H1 (cell line): ENCODE measurements at regions not wholly inside any gene's neighbourhood (a gene's known extent, or its start where the extent isn't known, plus 50 kb on each side); places are given as distances from the start of the nearest gene placed in this dataset.

Experiments
- CTCF ChIA-PET: fragments of 300-600 bp; sonication (Branson Sonifier 250); formaldehyde crosslinking; loops from one replicate; lab custom pipeline; 2021; ENCODE audit not compliant: partially characterized antibody; lab: Charles Lee
- POLR2A ChIA-PET: fragments of 300-600 bp; sonication (Branson Sonifier 250); formaldehyde crosslinking; loops from one replicate; lab custom pipeline; 2021; ENCODE audit warnings: inconsistent platforms; ENCODE audit not compliant: partially characterized antibody; lab: Charles Lee
- DNase-seq, 2 experiments: peaks; one replicate each; pipeline versions ENCODE4 v3.0.0 to v3.0.0-alpha.2; 2010 to 2022; ENCODE audit warnings: low spot score in 2 of 2, low read depth in 1 of 2, mixed read lengths in 1 of 2
- FAIRE-seq: peaks from 2 replicates; lab custom pipeline; 2011; peaks lifted over from hg19 to GRCh38; lab: Jason Lieb, UNC
- H2AFZ ChIP-seq: 2 replicates; pipeline ENCODE4 v1.8.1; 2012; ENCODE audit warnings: low read length, inconsistent platforms
- H2AK5ac ChIP-seq: 2 replicates; pipeline ENCODE4 v1.6.1; 2013; ENCODE audit warnings: low read depth, low read length
- H2BK120ac ChIP-seq: replicated peaks from 2 replicates; pipeline ENCODE3; 2013; ENCODE audit warnings: low read depth, low read length, inconsistent platforms
- H2BK12ac ChIP-seq: 2 replicates; pipeline ENCODE4 v1.6.1; 2013; ENCODE audit warnings: low read depth, low read length
- H2BK15ac ChIP-seq: 2 replicates; pipeline ENCODE4 v1.6.1; 2013; ENCODE audit warnings: low read length
- H2BK20ac ChIP-seq: 2 replicates; pipeline ENCODE4 v1.6.1; 2013; ENCODE audit warnings: low read length
- H2BK5ac ChIP-seq: 2 replicates; pipeline ENCODE4 v1.6.1; 2013; ENCODE audit warnings: low read depth, low read length
- H3K14ac ChIP-seq: 2 replicates; pipeline ENCODE4 v1.6.1; 2013; ENCODE audit warnings: inconsistent platforms; ENCODE audit not compliant: insufficient read length
- H3K18ac ChIP-seq: 2 replicates; pipeline ENCODE4 v1.6.1; 2013; ENCODE audit warnings: low read length; ENCODE audit errors: extremely low read depth
- H3K23ac ChIP-seq: 2 replicates; pipeline ENCODE4 v1.6.1; 2013; ENCODE audit warnings: inconsistent platforms; ENCODE audit not compliant: insufficient read length
- H3K23me2 ChIP-seq: 2 replicates; pipeline ENCODE4 v1.6.1; 2013; ENCODE audit warnings: low read depth, low read length
- H3K27ac ChIP-seq: 2 replicates; pipeline ENCODE4 v1.6.1; 2011; ENCODE audit warnings: low read depth, low read length, inconsistent platforms
- H3K27me3 ChIP-seq, 4 experiments: replicated peaks in 1 of 4; 1 replicate in 1 of 4; 2 replicates in 3 of 4; pipeline versions ENCODE4 v1.6.1 to v1.8.1; 2011 to 2013; ENCODE audit warnings: low read length in 3 of 4, mild to moderate bottlenecking in 3 of 4, inconsistent platforms in 2 of 4, mixed read lengths in 2 of 4, moderate library complexity in 1 of 4; ENCODE audit not compliant: control insufficient read depth in 3 of 4, insufficient read depth in 3 of 4; ENCODE audit errors: extremely low read depth in 1 of 4
- H3K36me3 ChIP-seq, 4 experiments: 2 replicates each; pipeline versions ENCODE4 v1.6.1 to v1.8.1; 2011 to 2013; ENCODE audit warnings: mild to moderate bottlenecking in 4 of 4, low read length in 3 of 4, moderate library complexity in 2 of 4, control low read depth in 1 of 4, inconsistent platforms in 1 of 4; ENCODE audit not compliant: insufficient read depth in 4 of 4, control insufficient read depth in 2 of 4
- H3K4ac ChIP-seq: replicated peaks from 2 replicates; pipeline ENCODE3; 2013; ENCODE audit warnings: low read length, low read depth, mixed read lengths, inconsistent platforms; ENCODE audit not compliant: insufficient read length
- H3K4me1 ChIP-seq, 4 experiments: replicated peaks in 1 of 4; 1 replicate in 1 of 4; 2 replicates in 3 of 4; pipeline versions ENCODE4 v1.6.1 to v1.8.1; 2011 to 2013; ENCODE audit warnings: low read length in 3 of 4, inconsistent platforms in 2 of 4, mixed read lengths in 1 of 4; ENCODE audit not compliant: insufficient read depth in 4 of 4, control insufficient read depth in 3 of 4
- H3K4me2 ChIP-seq, 2 experiments: 2 replicates each; pipeline versions ENCODE4 v1.6.1 to v1.8.1; 2011 to 2013; ENCODE audit warnings: low read depth in 2 of 2, low read length in 2 of 2, control low read depth in 1 of 2, inconsistent platforms in 1 of 2, mild to moderate bottlenecking in 1 of 2; ENCODE audit not compliant: insufficient read depth in 1 of 2
- H3K4me3 ChIP-seq, 4 experiments: fragments of 200-600, 300-600 bp in 1 of 4; sonication (generic), shearing (Covaris generic), sonication (Bioruptor Twin) in 1 of 4; 2 replicates each; pipeline versions ENCODE4 v1.5.1 to v1.8.1; 2011 to 2016; ENCODE audit warnings: low read length in 4 of 4, low read depth in 3 of 4, control low read depth in 2 of 4, inconsistent platforms in 2 of 4, mild to moderate bottlenecking in 2 of 4, mixed read lengths in 1 of 4, moderate library complexity in 1 of 4; ENCODE audit not compliant: insufficient read depth in 2 of 4; ENCODE audit errors: extremely low read depth in 1 of 4
- H3K56ac ChIP-seq: replicated peaks from 2 replicates; pipeline ENCODE3; 2013; ENCODE audit warnings: low read depth, mild to moderate bottlenecking, mixed read lengths, low read length, inconsistent platforms; ENCODE audit not compliant: insufficient read length
- H3K79me1 ChIP-seq: 2 replicates; pipeline ENCODE4 v1.6.1; 2013; ENCODE audit warnings: low read depth, low read length, control low read depth
- H3K79me2 ChIP-seq, 2 experiments: 2 replicates each; pipeline versions ENCODE4 v1.6.1 to v1.8.1; 2012 to 2013; ENCODE audit warnings: low read length in 2 of 2, mild to moderate bottlenecking in 2 of 2, inconsistent platforms in 1 of 2; ENCODE audit not compliant: insufficient read depth in 2 of 2, control insufficient read depth in 1 of 2
- H3K9ac ChIP-seq, 4 experiments: replicated peaks in 1 of 4; 1 replicate in 1 of 4; 2 replicates in 3 of 4; pipeline versions ENCODE4 v1.6.1 to v1.8.1; 2011 to 2013; ENCODE audit warnings: low read depth in 3 of 4, low read length in 3 of 4, control low read depth in 2 of 4, mild to moderate bottlenecking in 2 of 4, moderate library complexity in 2 of 4, inconsistent platforms in 1 of 4; ENCODE audit errors: extremely low read depth in 1 of 4
- H3K9me3 ChIP-seq, 2 experiments: 2 replicates each; pipeline versions ENCODE4 v1.6.1 to v1.8.1; 2012 to 2013; ENCODE audit warnings: mild to moderate bottlenecking in 2 of 2, moderate library complexity in 2 of 2, control low read depth in 1 of 2, inconsistent platforms in 1 of 2, low read depth in 1 of 2, low read length in 1 of 2, mixed read lengths in 1 of 2; ENCODE audit not compliant: insufficient read depth in 2 of 2
- H4K20me1 ChIP-seq, 2 experiments: replicated peaks in 1 of 2; 2 replicates each; pipeline versions ENCODE3 to v1.8.1; 2011 to 2013; ENCODE audit warnings: inconsistent platforms in 2 of 2, low read length in 2 of 2, mild to moderate bottlenecking in 1 of 2; ENCODE audit not compliant: insufficient read depth in 2 of 2, control insufficient read depth in 1 of 2
- H4K5ac ChIP-seq: 2 replicates; pipeline ENCODE4 v1.6.1; 2013; ENCODE audit warnings: low read length, low read depth, mixed read lengths, inconsistent platforms; ENCODE audit not compliant: insufficient read length
- H4K8ac ChIP-seq: 2 replicates; pipeline ENCODE4 v1.8.0; 2013; ENCODE audit warnings: mild to moderate bottlenecking, moderate library complexity, low read length, inconsistent platforms; ENCODE audit not compliant: insufficient read depth; ENCODE audit errors: extremely low read depth
- H4K91ac ChIP-seq: replicated peaks from 2 replicates; pipeline ENCODE3; 2013; ENCODE audit warnings: low read length, mixed read lengths, inconsistent platforms; ENCODE audit not compliant: insufficient read length
- ATF2 ChIP-seq: IDR thresholded peaks from 2 replicates; pipeline ENCODE4 v1.6.1; 2012; ENCODE audit warnings: low read length, inconsistent platforms
- CEBPB ChIP-seq: IDR thresholded peaks from 2 replicates; pipeline ENCODE4 v1.6.1; 2012; ENCODE audit warnings: low read depth, low read length
- CTBP2 ChIP-seq: IDR thresholded peaks from 2 replicates; pipeline ENCODE4 v1.7.0; 2011; ENCODE audit warnings: borderline replicate concordance, mild to moderate bottlenecking, moderate library complexity, mixed read lengths, low read length; ENCODE audit not compliant: insufficient read depth, insufficient read length
- HDAC2 ChIP-seq, 2 experiments: fragments of 300-600 bp in 1 of 2; sonication (generic) in 1 of 2; IDR thresholded peaks; 2 replicates each; pipeline ENCODE4 v1.6.1; 2011 to 2012; ENCODE audit warnings: low read depth in 2 of 2, low read length in 2 of 2, mild to moderate bottlenecking in 2 of 2, moderate library complexity in 2 of 2, borderline replicate concordance in 1 of 2, inconsistent platforms in 1 of 2
- KDM1A ChIP-seq: fragments of 200-600, 300-600 bp; sonication (generic); IDR thresholded peaks from 2 replicates; pipeline ENCODE4 v1.7.1; 2016; ENCODE audit warnings: mild to moderate bottlenecking, low read length, borderline replicate concordance
- MAFK ChIP-seq: IDR thresholded peaks from 2 replicates; pipeline ENCODE4 v1.6.1; 2012; ENCODE audit warnings: low read depth, mild to moderate bottlenecking, improper control_type of control experiment, low read length
- NANOG ChIP-seq: IDR thresholded peaks from 2 replicates; pipeline ENCODE4 v1.6.1; 2011; ENCODE audit warnings: low read length, low read depth, mild to moderate bottlenecking, inconsistent platforms; ENCODE audit not compliant: insufficient read depth, poor library complexity, severe bottlenecking
- NRF1 ChIP-seq: IDR thresholded peaks from 2 replicates; pipeline ENCODE4 v1.6.1; 2011; ENCODE audit warnings: mild to moderate bottlenecking, low read depth, low read length, improper control_type of control experiment
- RAD21 ChIP-seq, 2 experiments: IDR thresholded peaks in 1 of 2; conservative IDR thresholded peaks in 1 of 2; 2 replicates each; pipeline ENCODE4 v1.6.1; 2011; ENCODE audit warnings: low read depth in 2 of 2, low read length in 2 of 2, improper control_type of control experiment in 1 of 2, inconsistent platforms in 1 of 2, mild to moderate bottlenecking in 1 of 2, moderate library complexity in 1 of 2
- SP4 ChIP-seq: IDR thresholded peaks from 2 replicates; pipeline ENCODE4 v1.6.1; 2012; ENCODE audit warnings: low read length, inconsistent platforms
- TAF7 ChIP-seq: optimal IDR thresholded peaks from 2 replicates; pipeline ENCODE3; 2011; ENCODE audit warnings: low read depth, mild to moderate bottlenecking, inconsistent platforms, low read length, moderate library complexity, borderline replicate concordance
- WGBS, 2 experiments: shearing (Covaris generic) in 1 of 2; methylation state at CpG; one replicate each; pipeline versions ENCODE4 v1.1.6 to v1.1.7; 2013 to 2015; ENCODE audit warnings: low lambda C conversion rate in 2 of 2, mixed read lengths in 2 of 2, inconsistent platforms in 1 of 2, low coverage in 1 of 2, missing lambda C conversion rate in 1 of 2; ENCODE audit not compliant: insufficient replicate concordance in 2 of 2, insufficient coverage in 1 of 2, insufficient read length in 1 of 2; ENCODE audit errors: extremely low coverage in 1 of 2, missing lambda C conversion rate in 1 of 2; 5-methylcytosine and 5-hydroxymethylcytosine counted together

DNA sequence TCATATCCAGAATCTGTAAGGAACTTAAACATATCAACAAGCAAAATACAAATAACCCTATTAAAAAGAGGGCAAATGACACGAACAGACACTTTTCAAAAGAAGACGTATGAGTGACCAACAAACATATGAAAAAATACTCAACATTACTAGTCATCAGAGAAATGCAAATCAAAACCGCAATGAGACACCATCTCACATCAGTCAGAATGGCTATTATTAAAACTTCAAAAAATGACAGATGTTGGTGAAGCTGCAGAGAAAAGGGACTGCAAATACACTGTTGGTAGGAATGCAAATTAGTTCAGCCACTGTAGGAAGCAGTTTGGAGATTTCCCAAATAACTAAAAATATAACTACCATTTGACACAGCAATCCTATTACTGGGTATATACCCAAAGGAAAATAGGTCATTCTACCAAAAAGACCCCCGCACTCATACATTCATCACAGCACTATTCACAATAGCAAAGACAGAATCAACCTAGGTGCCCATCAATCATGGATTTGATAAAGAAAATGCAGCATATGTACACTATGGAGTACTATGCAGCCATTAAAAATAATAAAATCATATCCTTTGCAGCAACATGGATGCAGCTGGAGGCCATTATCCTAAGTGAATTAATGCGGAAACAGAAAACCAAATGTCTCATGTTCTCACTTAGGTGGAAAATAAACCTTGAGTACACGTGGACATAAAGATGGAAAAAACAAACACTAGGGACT lies 230.1 kb upstream of the RAB4A start:
- POLR2A ChIA-PET: no interaction called here
- no peak overlapping the region for H3K9ac ChIP-seq
- no peak for TF ChIP-seq RAD21 (IDR thresholded peaks at IDR 0.05 in 1 of 2, conservative IDR thresholded peaks at IDR 0.05 in 1 of 2; ENCODE audit: low read depth in 2 of 2, low read length in 2 of 2)
- TF ChIP-seq MAFK: no peak
- no peak for TF ChIP-seq NRF1
- no peak for TF ChIP-seq SP4
- no peak for TF ChIP-seq HDAC2 (IDR thresholded peaks at IDR 0.05; ENCODE audit: borderline replicate concordance in 1 of 2, low read depth in 2 of 2, low read length in 2 of 2)
- TF ChIP-seq CTBP2: no peak
- no peak for TF ChIP-seq KDM1A
- TF ChIP-seq NANOG: no peak
- TF ChIP-seq CEBPB: no peak
- no peak for TF ChIP-seq ATF2
- TF ChIP-seq TAF7: no peak

More for the DNA sequence above, 230.1 kb upstream of the RAB4A start:
- 85% methylated on average over 6 of the region's 6 CpGs; no CpG with 5 or more reads in 1 of the 2 experiments for WGBS, 2 experiments
- no peaks in the 10 kb centered on the region for H3K23me2 ChIP-seq
- no peak overlapping the region for H3K27ac ChIP-seq
- H4K91ac ChIP-seq: no peak overlapping the region
- no peak overlapping the region for H4K5ac ChIP-seq
- H4K8ac ChIP-seq: no peak overlapping the region
- no peak overlapping the region for H3K4me3 ChIP-seq
- no peaks in the 10 kb centered on the region for H3K27me3 ChIP-seq
- H2BK12ac ChIP-seq: no peak overlapping the region
- H3K4me2 ChIP-seq: no peak overlapping the region
- H3K23ac ChIP-seq: no peak overlapping the region
- H3K9me3 ChIP-seq: no peaks in the 10 kb centered on the region
- no peaks in the 10 kb centered on the region for H3K36me3 ChIP-seq
- H3K79me2 ChIP-seq: no peaks in the 10 kb centered on the region
- H2AK5ac ChIP-seq: no peak overlapping the region; the same call in 1 of the 2 replicates
- H3K4ac ChIP-seq: no peak overlapping the region
- H3K56ac ChIP-seq: no peak overlapping the region
- no peak overlapping the region for H2BK120ac ChIP-seq
- H3K18ac ChIP-seq: no peak overlapping the region
- no peak overlapping the region for H2AFZ ChIP-seq
- no peak overlapping the region for H3K14ac ChIP-seq
- H2BK5ac ChIP-seq: no peak overlapping the region
- no peaks in the 10 kb centered on the region for H3K79me1 ChIP-seq
- peaks cover 0 to under 1% (median 0%) of the 10 kb centered on the region in 4 experiments; a peak in 2 of 7 replicates for H3K4me1 ChIP-seq
- CTCF ChIA-PET: no interaction called here
- no peak for DNase-seq
- no peak overlapping the region for H2BK15ac ChIP-seq
- no peak overlapping the region for H2BK20ac ChIP-seq
- no peak for FAIRE-seq
- no peaks in the 10 kb centered on the region for H4K20me1 ChIP-seq
